B cell (primary cell): ENCODE measurements at regions not wholly inside any gene's neighbourhood (a gene's known extent, or its start where the extent isn't known, plus 50 kb on each side); places are given as distances from the start of the nearest gene placed in this dataset.
"Not testable (repeated sequence)": the region's sequence is repeated elsewhere in the genome, so short reads cannot be mapped to it uniquely, and the experiment has no call there.

Source experiments
- ATAC-seq: fragments of 200-7000 bp; cut with Tn5 transposase; one replicate; pipeline ENCODE4 v1.10.0; 2021; ENCODE audit warnings: low read depth, mild to moderate bottlenecking, moderate number of reproducible peaks, moderate library complexity
- CTCF ChIA-PET: fragments of 350-600 bp; sonication (Branson Sonifier 250); formaldehyde crosslinking; loops from one replicate; lab custom pipeline; 2021; ENCODE audit warnings: antibody characterized with exemption, inconsistent platforms; lab: Charles Lee
- POLR2A ChIA-PET: fragments of 350-600 bp; sonication (Branson Sonifier 250); formaldehyde crosslinking; loops from one replicate; lab custom pipeline; 2021; ENCODE audit warnings: antibody characterized with exemption; lab: Charles Lee
- DNase-seq: peaks from one replicate; pipeline ENCODE4 v3.0.0; 2013
- H2AFZ ChIP-seq: 2 replicates; pipeline ENCODE4 v1.6.1; 2012; ENCODE audit warnings: mild to moderate bottlenecking, low read depth, low read length; ENCODE audit not compliant: insufficient read depth, poor library complexity, severe bottlenecking
- H3K27ac ChIP-seq, 2 donors: 1 replicate in 1 of 2; 2 replicates in 1 of 2; pipeline ENCODE4 v1.5.1; 2012 to 2013; ENCODE audit warnings: low read length in 2 of 2, mild to moderate bottlenecking in 2 of 2, moderate library complexity in 1 of 2
- H3K27me3 ChIP-seq, 4 experiments: fragments of 200-600 bp in 1 of 4; sonication (generic) in 1 of 4; replicated peaks in 1 of 4; 1 replicate in 2 of 4; 2 replicates in 2 of 4; pipeline versions ENCODE4 v1.6.1 to v1.7.0; 2013 to 2016; ENCODE audit warnings: low read length in 3 of 4, mild to moderate bottlenecking in 2 of 4, mixed read lengths in 1 of 4, moderate library complexity in 1 of 4; ENCODE audit not compliant: insufficient read depth in 4 of 4, control insufficient read depth in 3 of 4; ENCODE audit errors: control extremely low read depth in 1 of 4
- H3K36me3 ChIP-seq, 2 experiments: replicated peaks in 1 of 2; 1 replicate in 1 of 2; 2 replicates in 1 of 2; pipeline versions ENCODE4 v1.6.1 to v1.7.1; 2013; ENCODE audit warnings: low read length in 1 of 2; ENCODE audit not compliant: insufficient read depth in 2 of 2, control insufficient read depth in 1 of 2; ENCODE audit errors: control extremely low read depth in 1 of 2, extremely low read depth in 1 of 2
- H3K4me1 ChIP-seq, 2 donors: fragments of 200-600 bp in 1 of 2; sonication (generic) in 1 of 2; 1 replicate in 1 of 2; 2 replicates in 1 of 2; pipeline versions ENCODE4 v1.5.1 to v1.6.1; 2013 to 2017; ENCODE audit warnings: low read length in 2 of 2; ENCODE audit not compliant: control insufficient read depth in 2 of 2, insufficient read depth in 2 of 2
- H3K4me2 ChIP-seq: replicated peaks from 2 replicates; pipeline ENCODE3; 2012; ENCODE audit warnings: mild to moderate bottlenecking, low read depth, low read length; ENCODE audit not compliant: poor library complexity, severe bottlenecking
- H3K4me3 ChIP-seq, 5 experiments: fragments of 200-600 bp in 1 of 5; sonication (generic) in 1 of 5; 1 replicate in 3 of 5; 2 replicates in 2 of 5; pipeline versions ENCODE4 v1.5.1 to v1.7.0; 2011 to 2016; ENCODE audit warnings: low read length in 4 of 5, mild to moderate bottlenecking in 4 of 5, low read depth in 2 of 5, control low read depth in 1 of 5, moderate library complexity in 1 of 5; ENCODE audit not compliant: insufficient read depth in 1 of 5; ENCODE audit errors: control extremely low read depth in 1 of 5, extremely low read depth in 1 of 5
- H3K79me2 ChIP-seq: fragments of 200-600 bp; sonication (generic); one replicate; pipeline ENCODE4 v1.6.0; 2016; ENCODE audit warnings: low read length; ENCODE audit not compliant: control insufficient read depth, insufficient read depth
- H3K9ac ChIP-seq: fragments of 200-600 bp; sonication (generic); 2 replicates; pipeline ENCODE4 v1.6.1; 2017; ENCODE audit warnings: mild to moderate bottlenecking, low read length, moderate library complexity
- H3K9me3 ChIP-seq, 3 donors: one replicate each; pipeline versions ENCODE4 v1.6.1 to v1.7.1; 2013; ENCODE audit warnings: low read length in 2 of 3; ENCODE audit not compliant: control insufficient read depth in 2 of 3, insufficient read depth in 1 of 3; ENCODE audit errors: control extremely low read depth in 1 of 3
- H4K20me1 ChIP-seq: 2 replicates; pipeline ENCODE4 v1.6.0; 2012; ENCODE audit warnings: mild to moderate bottlenecking, low read length; ENCODE audit not compliant: insufficient read depth, control insufficient read depth, poor library complexity, severe bottlenecking
- H3K27ac Mint-ChIP-seq: one replicate; pipeline ENCODE4 v1.8.0; 2021; ENCODE audit warnings: mixed read lengths
- H3K27me3 Mint-ChIP-seq: one replicate; pipeline ENCODE4 v1.8.0; 2021; ENCODE audit warnings: mixed read lengths
- H3K4me1 Mint-ChIP-seq: one replicate; pipeline ENCODE4 v1.8.0; 2021; ENCODE audit warnings: mixed read lengths
- H3K4me3 Mint-ChIP-seq: one replicate; pipeline ENCODE4 v1.8.0; 2021; ENCODE audit warnings: mixed read lengths
- H3K9me3 Mint-ChIP-seq: one replicate; pipeline ENCODE4 v1.8.0; 2022; ENCODE audit warnings: mixed read lengths; ENCODE audit not compliant: insufficient read depth
- EZH2 ChIP-seq: IDR thresholded peaks from 2 replicates; pipeline ENCODE4 v1.6.1; 2012; ENCODE audit warnings: borderline replicate concordance, low read depth, mild to moderate bottlenecking, moderate library complexity, low read length; ENCODE audit not compliant: insufficient read depth, poor library complexity, severe bottlenecking
- WGBS: methylation state at CpG from one replicate; pipeline ENCODE4 v1.1.5; 2013; ENCODE audit warnings: missing lambda C conversion rate; ENCODE audit not compliant: insufficient coverage; 5-methylcytosine and 5-hydroxymethylcytosine counted together
- intact Hi-C: fragments of 100-400 bp; cut with micrococcal nuclease; formaldehyde crosslinking; loops from one replicate; pipeline ENCODE4 v1.10.0; 2022
- TF ChIP-seq, protein P1 (sequence below): fragments of 200-600 bp; IDR thresholded peaks from one replicate; pipeline ENCODE4 v1.8.0; 2022; ENCODE audit warnings: antibody characterized with exemption, mild to moderate bottlenecking

DNA sequence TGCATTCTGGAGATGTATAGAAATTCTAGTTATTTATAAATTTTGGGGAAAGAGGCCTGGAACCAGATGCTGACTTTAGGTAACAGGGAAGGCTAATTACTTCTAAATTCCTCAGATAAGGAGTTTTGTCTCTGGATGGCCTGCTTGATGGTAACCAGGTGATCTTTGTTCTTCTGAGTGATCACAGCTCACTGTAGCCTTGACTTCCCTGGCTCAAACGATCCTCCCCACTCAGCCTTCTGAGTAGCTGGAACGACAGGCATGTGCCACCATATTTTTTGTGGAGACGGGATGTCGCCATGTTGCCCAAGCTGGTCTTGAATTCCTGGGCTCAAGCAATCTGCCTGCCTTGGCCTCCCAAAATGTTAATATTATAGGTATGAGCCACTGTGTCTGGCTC is 54.4 kb upstream of the MSH6 start:
- TF ChIP-seq EZH2, result no peak
- TF ChIP-seq, protein P1, sequence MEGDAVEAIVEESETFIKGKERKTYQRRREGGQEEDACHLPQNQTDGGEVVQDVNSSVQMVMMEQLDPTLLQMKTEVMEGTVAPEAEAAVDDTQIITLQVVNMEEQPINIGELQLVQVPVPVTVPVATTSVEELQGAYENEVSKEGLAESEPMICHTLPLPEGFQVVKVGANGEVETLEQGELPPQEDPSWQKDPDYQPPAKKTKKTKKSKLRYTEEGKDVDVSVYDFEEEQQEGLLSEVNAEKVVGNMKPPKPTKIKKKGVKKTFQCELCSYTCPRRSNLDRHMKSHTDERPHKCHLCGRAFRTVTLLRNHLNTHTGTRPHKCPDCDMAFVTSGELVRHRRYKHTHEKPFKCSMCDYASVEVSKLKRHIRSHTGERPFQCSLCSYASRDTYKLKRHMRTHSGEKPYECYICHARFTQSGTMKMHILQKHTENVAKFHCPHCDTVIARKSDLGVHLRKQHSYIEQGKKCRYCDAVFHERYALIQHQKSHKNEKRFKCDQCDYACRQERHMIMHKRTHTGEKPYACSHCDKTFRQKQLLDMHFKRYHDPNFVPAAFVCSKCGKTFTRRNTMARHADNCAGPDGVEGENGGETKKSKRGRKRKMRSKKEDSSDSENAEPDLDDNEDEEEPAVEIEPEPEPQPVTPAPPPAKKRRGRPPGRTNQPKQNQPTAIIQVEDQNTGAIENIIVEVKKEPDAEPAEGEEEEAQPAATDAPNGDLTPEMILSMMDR, result no peak
- Histone ChIP-seq H2AFZ (no peak overlapping the region), H4K20me1 (no peaks in the 10 kb centered on the region), H3K4me1 (peaks cover 28 to 37% of the 10 kb centered on the region in 2 donors), H3K79me2 (no peaks in the 10 kb centered on the region), H3K9me3 (peaks cover 0 to 9% (median 0%) of the 10 kb centered on the region in 3 donors), H3K27me3 (no peaks in the 10 kb centered on the region), H3K4me2 (no peak overlapping the region), H3K9ac (no peak overlapping the region), H3K4me3 (no peak overlapping the region), H3K27ac (no peak overlapping the region), H3K36me3 (no peaks in the 10 kb centered on the region)
- ChIA-PET CTCF (no interaction called here), POLR2A (no interaction called here)
- no peak overlapping the region for H3K27ac Mint-ChIP-seq
- 90% methylated on average over 2 of the region's 4 CpGs for WGBS
- intact Hi-C loops, result no loop called here
- ATAC-seq (no peak), DNase-seq (no peak)
- no peak overlapping the region for H3K4me3 Mint-ChIP-seq
- peaks cover 45% of the 10 kb centered on the region for H3K4me1 Mint-ChIP-seq
- H3K27me3 Mint-ChIP-seq, result no peaks in the 10 kb centered on the region
- H3K9me3 Mint-ChIP-seq, result no peaks in the 10 kb centered on the region

DNA sequence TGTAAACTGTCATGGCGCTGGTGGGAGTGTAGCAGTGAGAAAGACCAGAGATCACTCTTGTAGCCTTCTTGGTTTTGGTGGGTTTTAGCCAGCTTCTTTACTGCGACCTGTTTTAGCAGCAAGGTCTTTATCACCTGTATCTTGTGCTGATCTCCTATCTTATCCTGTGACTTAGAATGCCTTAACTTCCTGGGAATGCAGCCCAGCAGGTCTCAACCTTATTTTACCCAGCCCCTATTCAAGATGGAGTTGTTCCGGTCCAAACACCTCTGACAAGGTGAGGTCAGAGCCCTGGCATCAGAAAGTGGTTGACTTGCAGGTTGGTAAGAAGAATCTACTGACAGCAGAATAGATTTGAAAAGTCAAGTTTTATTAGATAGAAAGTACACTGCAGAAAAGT is 55.0 kb upstream of the MSH6 start:
- DNase-seq (no peak), ATAC-seq (no peak)
- Histone ChIP-seq H3K9me3 (peaks cover 0 to 15% (median 0%) of the 10 kb centered on the region in 3 donors), H4K20me1 (no peaks in the 10 kb centered on the region), H3K4me1 (peaks cover 34 to 43% of the 10 kb centered on the region in 2 donors), H2AFZ (no peak overlapping the region), H3K27me3 (no peaks in the 10 kb centered on the region), H3K27ac (no peak overlapping the region), H3K36me3 (no peaks in the 10 kb centered on the region), H3K9ac (no peak overlapping the region), H3K4me2 (no peak overlapping the region), H3K79me2 (no peaks in the 10 kb centered on the region), H3K4me3 (no peak overlapping the region)
- no peaks in the 10 kb centered on the region for H3K27me3 Mint-ChIP-seq
- WGBS, result 60% methylated on average over 1 of the region's 3 CpGs
- no peak overlapping the region for H3K4me3 Mint-ChIP-seq
- TF ChIP-seq, protein P1, result no peak
- no peak for TF ChIP-seq EZH2
- H3K9me3 Mint-ChIP-seq, result no peaks in the 10 kb centered on the region
- ChIA-PET POLR2A (no interaction called here), CTCF (no interaction called here)
- peaks cover 51% of the 10 kb centered on the region for H3K4me1 Mint-ChIP-seq
- intact Hi-C loops, result no loop called here
- peak overlapping the region; percentile 65 for H3K27ac Mint-ChIP-seq

GRCh38 chr2:47726978-47727377 is 56.0 kb upstream of the MSH6 start:
- H4K20me1 ChIP-seq, CTCF ChIA-PET, ATAC-seq, H3K79me2 ChIP-seq, H3K9ac ChIP-seq, H2AFZ ChIP-seq, H3K27me3 ChIP-seq, H3K4me2 ChIP-seq, intact Hi-C loops, H3K4me3 ChIP-seq, H3K27me3 Mint-ChIP-seq, H3K27ac ChIP-seq, H3K9me3 Mint-ChIP-seq, POLR2A ChIA-PET, H3K36me3 ChIP-seq, DNase-seq: not testable (repeated sequence)
- H3K9me3 ChIP-seq, result peaks cover 0 to 16% (median 0%) of the 10 kb centered on the region in 3 donors
- H3K27ac Mint-ChIP-seq, result peak overlapping the region; percentile 54
- WGBS, result no CpG with 5 or more reads among the region's 1 CpG
- peaks cover 50% of the 10 kb centered on the region for H3K4me1 Mint-ChIP-seq
- H3K4me1 ChIP-seq, result peaks cover 44 to 53% of the 10 kb centered on the region in 2 donors
- H3K4me3 Mint-ChIP-seq, result peak overlapping the region; percentile 18
